ENCODE measurements at regions not wholly inside any gene's neighbourhood (a gene's known extent, or its start where the extent isn't known, plus 50 kb on each side); places are given as distances from the start of the nearest gene placed in this dataset.

DNA sequence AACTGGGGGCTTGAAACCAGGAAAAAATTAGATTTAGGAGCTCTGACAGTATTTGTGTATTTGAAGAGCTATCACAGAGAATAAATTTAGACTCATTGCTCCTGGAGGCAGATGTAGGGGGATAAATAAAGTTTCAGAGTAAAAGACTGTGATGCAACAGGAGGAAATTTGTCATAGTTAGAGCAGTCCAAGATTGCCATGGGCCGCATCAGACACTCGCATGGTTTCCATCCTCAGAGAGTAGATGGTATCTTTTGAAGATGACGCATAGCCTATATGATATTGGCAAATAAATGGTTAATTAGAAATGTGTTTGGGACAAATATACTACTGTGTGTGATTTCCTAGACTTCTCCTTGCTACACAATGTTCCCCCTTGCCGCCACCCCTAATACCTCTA, 170.5 kb downstream of the FTCDNL1 start:
- in situ Hi-C loops (cut with MboI; ENCODE audit: low sequenced_read_pairs, unreplicated experiment): no loop called here
- DNase-seq (ENCODE audit: low spot score): no peak
- TF ChIP-seq, protein P1, sequence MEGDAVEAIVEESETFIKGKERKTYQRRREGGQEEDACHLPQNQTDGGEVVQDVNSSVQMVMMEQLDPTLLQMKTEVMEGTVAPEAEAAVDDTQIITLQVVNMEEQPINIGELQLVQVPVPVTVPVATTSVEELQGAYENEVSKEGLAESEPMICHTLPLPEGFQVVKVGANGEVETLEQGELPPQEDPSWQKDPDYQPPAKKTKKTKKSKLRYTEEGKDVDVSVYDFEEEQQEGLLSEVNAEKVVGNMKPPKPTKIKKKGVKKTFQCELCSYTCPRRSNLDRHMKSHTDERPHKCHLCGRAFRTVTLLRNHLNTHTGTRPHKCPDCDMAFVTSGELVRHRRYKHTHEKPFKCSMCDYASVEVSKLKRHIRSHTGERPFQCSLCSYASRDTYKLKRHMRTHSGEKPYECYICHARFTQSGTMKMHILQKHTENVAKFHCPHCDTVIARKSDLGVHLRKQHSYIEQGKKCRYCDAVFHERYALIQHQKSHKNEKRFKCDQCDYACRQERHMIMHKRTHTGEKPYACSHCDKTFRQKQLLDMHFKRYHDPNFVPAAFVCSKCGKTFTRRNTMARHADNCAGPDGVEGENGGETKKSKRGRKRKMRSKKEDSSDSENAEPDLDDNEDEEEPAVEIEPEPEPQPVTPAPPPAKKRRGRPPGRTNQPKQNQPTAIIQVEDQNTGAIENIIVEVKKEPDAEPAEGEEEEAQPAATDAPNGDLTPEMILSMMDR (IDR thresholded peaks at IDR 0.05; ENCODE audit: borderline replicate concordance, control extremely low read depth, extremely low read depth, insufficient read depth, missing control alignments): no peak

GRCh38 chr2:199679883-199680282, 171.1 kb downstream of the FTCDNL1 start:
- TF ChIP-seq, protein P1 (IDR thresholded peaks at IDR 0.05; ENCODE audit: borderline replicate concordance, control extremely low read depth, extremely low read depth, insufficient read depth, missing control alignments): no peak
- in situ Hi-C loops (cut with MboI; ENCODE audit: low sequenced_read_pairs, unreplicated experiment): no loop called here
- DNase-seq (ENCODE audit: low spot score): no peak

DNA sequence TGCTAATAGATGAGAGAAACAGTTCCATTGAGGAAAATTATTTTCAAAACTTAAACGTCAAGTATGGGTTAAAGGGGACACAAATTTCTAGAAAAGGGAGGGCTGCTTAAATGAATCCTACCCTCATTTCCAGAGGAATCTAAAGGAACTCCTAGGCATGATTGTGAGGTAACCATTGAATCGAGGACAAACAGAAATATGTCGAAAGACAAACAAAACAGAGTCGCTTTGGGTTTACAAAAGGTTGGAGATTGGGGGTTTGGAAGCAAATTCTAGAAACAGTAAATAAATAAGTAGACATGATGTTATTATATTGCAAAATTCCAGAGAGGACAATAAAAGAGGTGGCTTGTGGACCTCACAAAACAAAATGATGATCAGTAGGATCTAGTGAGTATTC, 173.1 kb downstream of the FTCDNL1 start:
- in situ Hi-C loops (cut with MboI; ENCODE audit: low sequenced_read_pairs, unreplicated experiment): no loop called here
- TF ChIP-seq, protein P1 (IDR thresholded peaks at IDR 0.05; ENCODE audit: borderline replicate concordance, control extremely low read depth, extremely low read depth, insufficient read depth, missing control alignments): no peak
- no peak for DNase-seq (ENCODE audit: low spot score)

- no peak for DNase-seq (ENCODE audit: low spot score)
- in situ Hi-C loops (cut with MboI; ENCODE audit: low sequenced_read_pairs, unreplicated experiment): no loop called here
- TF ChIP-seq, protein P1 (IDR thresholded peaks at IDR 0.05; ENCODE audit: borderline replicate concordance, control extremely low read depth, extremely low read depth, insufficient read depth, missing control alignments): no peak
Measured at GRCh38 chr2:199668645-199669044, 182.3 kb downstream of the FTCDNL1 start.

- DNase-seq (ENCODE audit: low spot score): peak; percentile 41
- TF ChIP-seq, protein P1 (IDR thresholded peaks at IDR 0.05; ENCODE audit: borderline replicate concordance, control extremely low read depth, extremely low read depth, insufficient read depth, missing control alignments): no peak
- in situ Hi-C loops (cut with MboI; ENCODE audit: low sequenced_read_pairs, unreplicated experiment): no loop called here
Measured at GRCh38 chr2:199663157-199663556, 187.8 kb downstream of the FTCDNL1 start.

DNA sequence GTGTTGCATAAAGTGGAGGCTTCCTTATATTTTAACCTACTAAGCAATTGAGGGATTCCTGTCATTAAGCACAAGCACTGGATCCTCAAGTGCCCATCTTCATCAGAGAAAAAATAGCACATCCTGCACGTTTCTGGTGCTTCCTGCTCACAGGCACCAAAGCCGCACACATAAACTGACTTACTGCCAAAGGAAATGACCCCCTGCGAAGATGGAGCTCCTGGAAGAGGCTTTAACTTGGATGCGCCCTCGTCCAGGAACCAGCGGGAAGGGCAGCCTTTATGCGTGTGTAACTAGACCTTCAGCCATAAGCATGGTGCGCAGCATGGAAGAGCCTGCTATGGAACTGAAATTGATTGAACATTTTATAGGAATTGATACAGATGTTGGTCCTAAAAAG, 188.7 kb downstream of the FTCDNL1 start:
- DNase-seq (ENCODE audit: low spot score): no peak
- TF ChIP-seq, protein P1 (IDR thresholded peaks at IDR 0.05; ENCODE audit: borderline replicate concordance, control extremely low read depth, extremely low read depth, insufficient read depth, missing control alignments): no peak
- in situ Hi-C loops (cut with MboI; ENCODE audit: low sequenced_read_pairs, unreplicated experiment): no loop called here

DNA sequence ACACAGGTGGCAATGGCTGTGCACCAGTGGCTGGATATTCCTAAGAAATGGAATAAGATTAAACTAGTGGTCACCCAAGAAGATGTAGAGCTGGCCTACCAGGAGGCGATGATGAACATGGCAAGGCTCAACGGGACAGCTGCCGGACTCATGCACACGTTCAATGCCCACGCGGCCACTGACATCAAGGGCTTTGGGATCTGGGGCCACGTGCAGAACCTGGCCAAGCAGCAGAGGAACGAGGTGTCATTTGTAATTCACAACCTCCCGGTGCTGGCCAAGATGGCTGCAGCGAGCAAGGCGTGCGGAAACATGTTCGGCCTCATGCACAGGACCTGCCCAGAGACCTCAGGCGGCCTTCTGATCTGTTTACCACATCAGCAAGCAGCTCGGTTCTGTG, 190.8 kb downstream of the FTCDNL1 start:
- TF ChIP-seq, protein P1 (IDR thresholded peaks at IDR 0.05; ENCODE audit: borderline replicate concordance, control extremely low read depth, extremely low read depth, insufficient read depth, missing control alignments): no peak
- in situ Hi-C loops (cut with MboI; ENCODE audit: low sequenced_read_pairs, unreplicated experiment): no loop called here
- no peak for DNase-seq (ENCODE audit: low spot score)
